ENCODE measurements at regions not wholly inside any gene's neighbourhood (a gene's known extent, or its start where the extent isn't known, plus 50 kb on each side); places are given as distances from the start of the nearest gene placed in this dataset.
"Not testable (repeated sequence)": the region's sequence is repeated elsewhere in the genome, so short reads cannot be mapped to it uniquely, and the experiment has no call there.

- DNase-seq (ENCODE audit: low spot score) = not testable (repeated sequence)
Measured at GRCh38 chr10:95137990-95138625, 55.9 kb upstream of the ACSM6 start.

GRCh38 chr10:95134490-95134889 lies 59.5 kb upstream of the ACSM6 start:
- DNase-seq (ENCODE audit: low spot score) = no peak

DNA sequence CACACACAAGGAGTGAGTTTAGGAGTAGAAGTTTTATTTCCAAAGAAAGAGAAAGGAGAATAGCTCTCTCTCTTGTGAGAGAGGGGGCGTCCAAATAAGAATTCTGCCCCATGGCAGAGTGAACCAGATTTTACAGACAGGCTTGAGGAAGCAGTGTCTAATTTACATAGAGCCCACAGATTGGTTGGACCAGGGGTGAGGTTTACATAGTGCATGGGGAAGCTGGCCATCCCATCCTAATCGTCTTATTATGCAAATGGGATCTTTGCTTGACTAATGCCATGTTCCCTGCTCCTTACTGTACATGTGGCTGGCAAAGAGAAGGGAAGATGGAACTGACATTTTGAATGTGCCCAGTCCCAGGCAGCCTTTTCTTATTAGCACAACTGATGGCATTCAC lies 60.0 kb upstream of the ACSM6 start:
- no peak for DNase-seq (ENCODE audit: low spot score)

DNA sequence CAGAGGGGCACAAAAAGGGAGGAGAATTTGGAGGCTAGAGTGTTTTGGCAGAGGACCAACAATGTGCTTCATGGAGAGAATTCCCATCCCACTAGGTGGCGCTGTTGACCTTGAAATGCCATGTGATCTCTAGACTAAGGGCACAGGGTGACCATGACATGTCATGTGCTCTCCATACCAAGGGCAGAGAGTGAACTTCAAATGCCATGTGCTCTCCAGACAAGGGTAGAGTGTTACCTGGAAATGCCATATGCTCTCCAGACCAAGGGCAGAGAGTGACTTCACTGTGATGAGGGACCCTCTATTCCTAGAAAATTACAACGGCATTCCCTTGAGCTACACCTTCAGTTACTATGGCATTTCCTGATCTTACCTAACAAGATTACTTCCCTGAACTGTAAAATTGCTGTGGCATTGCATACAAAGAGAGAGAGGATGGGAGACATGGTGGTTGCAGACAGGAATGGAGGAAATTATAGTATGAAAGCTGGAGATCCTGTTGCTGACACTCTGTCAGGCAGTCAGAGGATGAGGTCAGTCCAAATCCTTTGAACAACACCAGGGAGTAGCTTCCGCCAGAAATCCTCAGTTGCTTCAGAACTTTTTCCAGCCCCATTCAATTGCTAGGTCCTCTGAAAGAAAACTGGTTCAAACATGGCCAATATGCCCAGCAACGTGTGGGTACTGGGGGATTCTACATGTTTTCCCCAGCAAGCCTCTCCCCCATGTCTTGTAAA lies 60.9 kb upstream of the ACSM6 start:
- DNase-seq (ENCODE audit: low spot score) = peak; percentile 56

DNA sequence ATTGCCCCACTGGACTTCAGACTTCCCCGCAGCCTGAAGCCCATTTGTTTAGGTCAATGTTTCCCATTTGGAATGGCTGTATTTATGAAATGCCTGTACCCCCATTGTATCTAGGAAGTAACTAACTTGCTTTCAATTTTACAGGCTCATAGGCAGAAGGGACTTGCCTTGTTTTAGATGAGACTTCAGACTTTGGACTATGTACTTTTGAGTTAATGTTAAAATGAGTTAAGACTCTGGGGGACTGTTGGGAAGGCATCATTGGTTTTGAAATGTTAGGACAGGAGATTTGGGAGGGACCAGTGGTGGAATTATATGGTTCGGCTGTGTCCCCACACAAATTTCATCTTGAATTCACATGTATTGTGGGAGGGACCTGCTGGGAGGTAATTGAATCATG lies 61.1 kb upstream of the CYP2C8 start:
- not testable (repeated sequence) for DNase-seq (ENCODE audit: low spot score)

DNA sequence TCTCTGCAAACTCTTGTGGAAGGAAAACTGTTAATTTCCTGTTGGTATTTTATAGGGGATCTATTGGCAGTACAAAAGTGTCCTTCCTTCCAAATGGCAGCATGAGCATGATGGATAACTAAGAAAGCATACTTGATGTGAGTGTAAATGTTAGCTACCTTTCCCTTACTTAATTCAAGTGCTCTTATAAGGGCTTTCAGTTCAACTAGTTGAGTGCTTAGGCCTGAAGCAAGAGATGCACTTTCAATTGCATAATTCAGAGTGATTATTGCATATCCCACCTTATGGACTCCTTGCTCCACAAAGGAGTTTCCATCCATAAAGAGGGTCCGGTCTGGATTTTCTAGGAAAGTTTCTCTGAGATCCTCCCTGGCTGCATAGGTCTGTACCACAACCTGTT lies 56.3 kb upstream of the CYP2C8 start:
- no peak for DNase-seq (ENCODE audit: low spot score)

GRCh38 chr10:95122736-95123135 lies 53.4 kb upstream of the CYP2C8 start:
- no peak for DNase-seq (ENCODE audit: low spot score)

DNA sequence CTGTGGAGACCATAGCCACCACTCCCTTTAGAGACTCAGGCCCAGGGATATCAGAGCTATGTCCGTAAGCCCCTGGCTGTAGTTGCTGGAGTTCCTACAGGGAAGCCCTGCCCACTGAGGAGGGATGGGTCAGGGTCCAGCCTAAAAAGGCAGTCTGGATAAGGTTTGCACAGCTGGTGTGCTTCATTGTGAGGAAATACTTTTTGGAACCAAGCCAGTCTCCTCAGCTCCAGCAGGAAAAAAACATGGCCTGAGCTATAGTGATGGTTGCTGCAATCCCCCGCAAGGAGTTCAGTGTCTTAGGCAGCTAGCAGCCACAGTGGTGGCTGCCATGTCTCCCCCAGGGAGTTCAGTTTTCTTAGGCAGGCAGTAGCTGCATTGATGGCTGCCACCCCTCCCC lies 52.6 kb upstream of the CYP2C8 start:
- no peak for DNase-seq (ENCODE audit: low spot score)
